GM21526 (cell line): ENCODE measurements at regions not wholly inside any gene's neighbourhood (a gene's known extent, or its start where the extent isn't known, plus 50 kb on each side); places are given as distances from the start of the nearest gene placed in this dataset.
"Not testable (repeated sequence)": the region's sequence is repeated elsewhere in the genome, so short reads cannot be mapped to it uniquely, and the experiment has no call there.

ENCODE experiments used
- ATAC-seq: cut with Tn5 transposase; IDR thresholded peaks from one replicate; pipeline ENCODE4 v1.9.1; 2021; ENCODE audit warnings: moderate library complexity; ENCODE audit not compliant: unreplicated experiment, low FRiP score

- ATAC-seq, result no peak
These were observed 68.3 kb upstream of the ARHGAP29 start for GRCh38 chr1:94305704-94306103.

- no peak for ATAC-seq
These were observed 67.2 kb upstream of the ARHGAP29 start for GRCh38 chr1:94304553-94304952.

DNA sequence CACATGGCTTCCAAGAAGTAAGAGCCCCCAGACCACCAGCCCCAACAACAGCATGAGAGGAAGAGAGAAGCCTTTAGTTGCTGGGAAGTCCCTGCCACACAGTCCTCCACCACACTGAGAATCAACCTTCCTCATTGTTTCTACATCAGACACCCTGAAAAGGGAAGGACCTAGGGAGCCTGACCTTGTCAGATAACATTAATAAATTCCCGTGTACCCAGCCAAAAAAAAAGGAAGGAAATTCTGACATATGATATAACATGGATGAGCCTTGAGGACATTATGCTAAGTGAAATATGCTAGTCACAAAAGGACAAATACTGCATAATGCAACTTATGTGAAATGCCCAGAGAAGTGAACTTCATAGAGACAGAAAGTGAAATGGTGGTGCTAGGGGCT lies 65.6 kb upstream of the ARHGAP29 start:
- ATAC-seq, result no peak

GRCh38 chr1:94302497-94302896 lies 65.1 kb upstream of the ARHGAP29 start:
- ATAC-seq, result no peak

DNA sequence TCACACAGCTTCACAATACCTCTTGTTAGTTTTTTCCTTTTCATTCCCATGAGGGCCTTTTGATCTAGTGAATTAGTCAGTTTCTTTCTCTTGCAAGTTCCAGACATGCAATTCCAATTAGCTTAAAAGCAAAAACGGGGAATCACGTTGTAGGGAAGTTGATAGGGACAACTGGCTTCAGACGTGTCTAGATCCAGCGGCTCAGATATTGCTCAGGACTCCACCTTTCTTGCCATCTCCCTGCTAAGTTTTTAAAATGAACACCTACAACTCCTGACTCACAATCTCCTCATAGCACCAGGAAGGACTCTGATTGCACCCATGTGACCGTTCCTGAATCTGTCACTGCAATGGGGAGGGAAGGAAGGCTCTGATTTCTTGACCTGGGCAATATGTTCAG lies 63.8 kb upstream of the ARHGAP29 start:
- ATAC-seq, result no peak

DNA sequence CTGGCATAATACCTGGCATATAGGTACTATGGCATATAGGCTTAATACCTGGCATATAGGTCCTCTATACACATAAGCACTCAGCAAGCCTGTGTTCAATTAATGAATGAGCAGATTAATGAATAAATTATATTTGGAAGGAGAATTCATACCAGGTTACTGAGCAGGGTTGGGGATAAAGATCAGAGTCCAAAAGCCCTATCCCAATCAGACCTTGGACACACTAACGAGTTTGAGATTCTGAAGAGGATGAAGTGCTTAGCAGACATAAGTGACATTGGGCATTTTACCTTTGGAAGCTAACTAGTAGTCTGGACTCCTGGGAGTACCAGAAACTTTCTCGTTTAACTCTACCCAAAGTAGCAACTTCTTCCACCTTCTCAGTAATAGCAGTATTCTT lies 63.3 kb upstream of the ARHGAP29 start:
- no peak for ATAC-seq

DNA sequence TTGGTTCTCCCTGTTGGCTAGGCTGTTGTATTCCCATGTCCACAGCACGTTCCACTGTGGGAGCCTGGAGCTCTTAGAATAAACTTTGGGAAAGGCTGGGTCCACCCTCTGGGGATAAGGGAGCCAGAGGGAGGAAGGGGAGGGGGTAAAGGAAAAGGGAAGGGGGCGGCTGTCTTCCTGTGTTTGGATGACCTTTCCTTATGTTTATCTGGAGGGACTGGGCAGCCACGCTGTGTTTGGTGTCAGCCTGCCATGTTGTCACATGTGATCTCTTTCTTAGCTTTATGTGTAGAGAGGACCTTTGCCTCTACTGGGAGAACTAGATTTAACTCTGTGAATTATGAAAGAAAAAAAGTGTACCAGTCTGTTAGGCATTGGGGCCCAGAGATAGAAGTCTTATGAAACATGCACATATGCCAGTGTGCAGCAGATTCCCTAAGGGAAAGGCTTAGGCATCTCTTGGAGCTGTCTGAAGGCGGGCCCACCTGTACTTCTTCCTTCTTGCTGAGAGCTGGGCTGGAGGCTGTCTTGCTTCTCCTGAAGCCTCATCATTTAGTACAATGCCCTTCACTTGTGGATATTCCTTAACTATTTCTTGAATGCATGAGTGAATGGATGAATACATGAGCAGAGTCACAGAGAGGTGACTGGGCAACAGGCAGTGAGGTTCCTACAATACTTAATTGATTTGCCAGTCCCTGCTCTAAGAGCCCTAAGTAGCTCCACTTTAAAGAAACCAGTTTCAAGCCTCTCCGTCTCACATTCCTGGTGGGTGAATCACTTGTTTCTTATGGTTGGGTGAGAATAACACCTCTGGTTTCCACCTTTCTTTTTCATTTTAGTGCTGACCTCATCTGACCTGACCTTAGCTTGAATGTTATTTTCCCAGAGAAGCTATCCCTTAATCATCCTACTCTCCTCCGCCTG lies 62.5 kb upstream of the ARHGAP29 start:
- ATAC-seq, result no peak

GRCh38 chr1:94298861-94299260 lies 61.5 kb upstream of the ARHGAP29 start:
- no peak for ATAC-seq

DNA sequence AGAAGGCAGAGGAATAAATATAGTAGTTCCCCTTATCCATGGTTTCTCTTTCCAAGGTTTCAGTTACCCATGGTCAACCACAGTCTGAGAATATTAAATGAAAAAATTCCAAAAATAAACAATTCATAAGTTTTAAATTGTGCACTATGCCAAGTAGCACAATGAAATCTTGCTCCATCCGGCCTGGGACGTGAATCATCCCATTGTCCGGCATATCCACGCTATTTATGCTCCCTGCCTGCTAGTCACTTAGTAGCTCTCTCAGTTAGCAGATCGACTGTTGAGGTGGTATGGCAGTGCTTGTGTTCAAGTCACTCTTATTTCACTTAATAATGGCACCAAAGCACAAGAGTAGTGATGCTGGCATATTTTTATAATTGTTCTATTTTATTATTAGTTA lies 58.6 kb upstream of the ARHGAP29 start:
- ATAC-seq, result no peak

DNA sequence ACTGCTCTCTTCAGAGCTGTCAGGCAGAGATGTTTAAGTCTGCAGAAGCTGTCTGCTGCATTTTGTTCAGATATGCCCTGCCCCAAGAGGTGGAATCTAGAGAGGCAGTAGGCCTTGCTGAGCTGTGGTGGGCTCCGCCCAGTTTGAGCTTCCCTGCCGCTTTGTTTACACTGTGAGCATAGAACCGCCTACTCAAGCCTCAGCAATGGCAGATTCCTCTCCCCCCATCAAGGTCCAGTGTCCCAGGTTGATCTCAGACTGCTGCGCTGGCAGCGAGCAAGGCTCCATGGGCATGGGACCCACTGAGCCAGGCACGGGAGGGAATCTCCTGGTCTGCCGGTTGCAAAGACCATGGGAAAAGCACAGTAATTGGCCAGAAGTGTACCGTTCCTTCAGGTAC lies 55.6 kb upstream of the ARHGAP29 start:
- ATAC-seq, result not testable (repeated sequence)

DNA sequence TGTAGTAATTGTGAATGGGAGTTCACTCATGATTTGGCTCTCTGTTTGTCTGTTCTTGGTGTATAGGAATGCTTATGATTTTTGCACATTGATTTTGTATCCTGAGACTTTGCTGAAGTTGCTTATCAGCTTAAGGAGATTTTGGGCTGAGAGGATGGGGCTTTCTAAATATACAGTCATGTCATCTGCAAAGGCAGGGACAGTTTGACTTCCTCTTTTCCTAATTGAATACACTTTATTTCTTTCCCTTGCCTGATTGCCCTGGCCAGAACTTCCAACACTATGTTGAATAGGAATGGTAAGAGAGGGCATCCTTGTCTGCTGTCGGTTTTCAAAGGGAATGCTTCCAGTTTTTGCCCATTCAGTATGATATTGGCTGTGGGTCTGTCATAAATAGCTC lies 51.9 kb upstream of the ARHGAP29 start:
- ATAC-seq, result not testable (repeated sequence)
